ENCODE measurements at regions not wholly inside any gene's neighbourhood (a gene's known extent, or its start where the extent isn't known, plus 50 kb on each side); places are given as distances from the start of the nearest gene placed in this dataset.

DNA sequence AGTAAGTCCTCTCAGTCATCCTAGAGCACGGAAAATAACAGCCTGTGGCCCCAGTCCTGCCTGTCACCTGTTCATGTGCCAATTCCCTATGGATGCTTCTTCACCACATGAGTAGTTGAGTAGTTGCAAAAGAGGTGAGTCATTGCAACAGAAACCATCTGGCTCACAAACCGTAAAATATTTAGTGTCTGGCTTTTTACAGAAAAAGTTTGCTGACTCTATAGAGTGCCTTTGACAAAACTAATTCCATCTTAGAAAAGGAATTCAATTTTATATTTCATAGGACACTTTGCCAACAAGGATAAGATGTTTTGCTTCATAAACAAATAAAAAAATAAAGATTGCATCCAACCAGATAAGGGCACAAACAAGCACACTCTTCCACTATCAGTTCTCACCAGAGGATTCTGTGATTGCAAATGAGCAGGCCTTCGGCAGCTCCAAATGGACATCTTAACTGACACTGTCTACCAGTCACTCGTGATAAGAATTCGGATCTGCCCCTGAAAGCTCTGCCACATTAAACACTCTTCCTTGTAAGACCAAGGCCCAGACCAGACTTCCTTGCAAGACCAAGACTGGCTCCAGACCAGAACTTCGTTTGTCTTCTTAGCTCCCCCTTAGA, 242.7 kb upstream of the SEMA3C start:
- TF ChIP-seq, protein P1, sequence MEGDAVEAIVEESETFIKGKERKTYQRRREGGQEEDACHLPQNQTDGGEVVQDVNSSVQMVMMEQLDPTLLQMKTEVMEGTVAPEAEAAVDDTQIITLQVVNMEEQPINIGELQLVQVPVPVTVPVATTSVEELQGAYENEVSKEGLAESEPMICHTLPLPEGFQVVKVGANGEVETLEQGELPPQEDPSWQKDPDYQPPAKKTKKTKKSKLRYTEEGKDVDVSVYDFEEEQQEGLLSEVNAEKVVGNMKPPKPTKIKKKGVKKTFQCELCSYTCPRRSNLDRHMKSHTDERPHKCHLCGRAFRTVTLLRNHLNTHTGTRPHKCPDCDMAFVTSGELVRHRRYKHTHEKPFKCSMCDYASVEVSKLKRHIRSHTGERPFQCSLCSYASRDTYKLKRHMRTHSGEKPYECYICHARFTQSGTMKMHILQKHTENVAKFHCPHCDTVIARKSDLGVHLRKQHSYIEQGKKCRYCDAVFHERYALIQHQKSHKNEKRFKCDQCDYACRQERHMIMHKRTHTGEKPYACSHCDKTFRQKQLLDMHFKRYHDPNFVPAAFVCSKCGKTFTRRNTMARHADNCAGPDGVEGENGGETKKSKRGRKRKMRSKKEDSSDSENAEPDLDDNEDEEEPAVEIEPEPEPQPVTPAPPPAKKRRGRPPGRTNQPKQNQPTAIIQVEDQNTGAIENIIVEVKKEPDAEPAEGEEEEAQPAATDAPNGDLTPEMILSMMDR (conservative IDR thresholded peaks at IDR 0.05 in 1 of 2, IDR thresholded peaks at IDR 0.05 in 1 of 2; ENCODE audit: extremely low read depth in 1 of 2, insufficient read depth in 1 of 2, low read depth in 1 of 2, low read length in 2 of 2): no peak
- no peak for TF ChIP-seq EZH2 (IDR thresholded peaks at IDR 0.05; ENCODE audit: borderline replicate concordance, low read length)
